ENCODE measurements at regions not wholly inside any gene's neighbourhood (a gene's known extent, or its start where the extent isn't known, plus 50 kb on each side); places are given as distances from the start of the nearest gene placed in this dataset.

GRCh38 chr4:35087218-35087617, 1157.1 kb downstream of the ARAP2 start:
- DNase-seq (ENCODE audit: low read depth, low spot score): no peak
- CTCF ChIA-PET: no interaction called here

GRCh38 chr4:35100932-35101331, 1143.4 kb downstream of the ARAP2 start:
- H3K4me1 ChIP-seq (ENCODE audit: control insufficient read depth, insufficient read depth, low read length): no peaks in the 10 kb centered on the region
- intact Hi-C loops (cut with micrococcal nuclease; ENCODE audit: unreplicated experiment) (no loop called here), in situ Hi-C loops (cut with HindIII; ENCODE audit: low pct_unique_long_range_greater_than_20kb, low sequenced_read_pairs) (no loop called here)
- BruUV-seq (replicated peaks): no TSS peak
- no peaks in the 10 kb centered on the region for H3K36me3 ChIP-seq (ENCODE audit: control insufficient read depth, insufficient read depth, low read length)
- DNase-seq (ENCODE audit: low read depth, low spot score) (no peak), ATAC-seq (no peak)
- H3K4me3 ChIP-seq (ENCODE audit: low read depth in 2 of 2, low read length in 2 of 2): no peak overlapping the region
- H3K9me3 ChIP-seq (ENCODE audit: control insufficient read depth, insufficient read depth, low read depth, low read length): no peaks in the 10 kb centered on the region
- H3K27me3 ChIP-seq (ENCODE audit: control insufficient read depth, insufficient read depth, low read length): no peaks in the 10 kb centered on the region
- CTCF ChIA-PET: no interaction called here
- H3K27ac ChIP-seq (ENCODE audit: low read length): no peak overlapping the region
- TF ChIP-seq POLR2AphosphoS5 (IDR thresholded peaks at IDR 0.05; ENCODE audit: low read depth, low read length) (no peak), SIN3A (IDR thresholded peaks at IDR 0.05; ENCODE audit: borderline replicate concordance, insufficient read depth, low read depth, low read length) (no peak), TCF7L2 (IDR thresholded peaks at IDR 0.05; ENCODE audit: low read depth, low read length) (no peak), CTCF (IDR thresholded peaks at IDR 0.05) (no peak), REST (IDR thresholded peaks at IDR 0.05; ENCODE audit: insufficient read depth in 1 of 2, low read depth in 2 of 2, low read length in 1 of 2) (no peak)
- POLR2A ChIA-PET: no interaction called here

More at GRCh38 chr4:35087218-35087617, 1157.1 kb downstream of the ARAP2 start:
- Histone ChIP-seq H3K4me3 (ENCODE audit: low read depth in 2 of 2, low read length in 2 of 2) (no peak overlapping the region), H3K36me3 (ENCODE audit: control insufficient read depth, insufficient read depth, low read length) (no peaks in the 10 kb centered on the region), H3K4me1 (ENCODE audit: control insufficient read depth, insufficient read depth, low read length) (no peaks in the 10 kb centered on the region), H3K27ac (ENCODE audit: low read length) (no peak overlapping the region), H3K27me3 (ENCODE audit: control insufficient read depth, insufficient read depth, low read length) (no peaks in the 10 kb centered on the region), H3K9me3 (ENCODE audit: control insufficient read depth, insufficient read depth, low read depth, low read length) (no peaks in the 10 kb centered on the region)
- TF ChIP-seq CTCF (IDR thresholded peaks at IDR 0.05): no peak
- no peak for TF ChIP-seq POLR2AphosphoS5 (IDR thresholded peaks at IDR 0.05; ENCODE audit: low read depth, low read length)
- no peak for TF ChIP-seq REST (IDR thresholded peaks at IDR 0.05; ENCODE audit: insufficient read depth in 1 of 2, low read depth in 2 of 2, low read length in 1 of 2)
- TF ChIP-seq TCF7L2 (IDR thresholded peaks at IDR 0.05; ENCODE audit: low read depth, low read length): no peak
- TF ChIP-seq SIN3A (IDR thresholded peaks at IDR 0.05; ENCODE audit: borderline replicate concordance, insufficient read depth, low read depth, low read length): no peak
- POLR2A ChIA-PET: no interaction called here
- in situ Hi-C loops (cut with HindIII; ENCODE audit: low pct_unique_long_range_greater_than_20kb, low sequenced_read_pairs) (no loop called here), intact Hi-C loops (cut with micrococcal nuclease; ENCODE audit: unreplicated experiment) (no loop called here)
- ATAC-seq: no peak
- BruUV-seq (replicated peaks): no TSS peak

Measured in Panc1 (cell line).